ENCODE measurements at regions not wholly inside any gene's neighbourhood (a gene's known extent, or its start where the extent isn't known, plus 50 kb on each side); places are given as distances from the start of the nearest gene placed in this dataset.

DNA sequence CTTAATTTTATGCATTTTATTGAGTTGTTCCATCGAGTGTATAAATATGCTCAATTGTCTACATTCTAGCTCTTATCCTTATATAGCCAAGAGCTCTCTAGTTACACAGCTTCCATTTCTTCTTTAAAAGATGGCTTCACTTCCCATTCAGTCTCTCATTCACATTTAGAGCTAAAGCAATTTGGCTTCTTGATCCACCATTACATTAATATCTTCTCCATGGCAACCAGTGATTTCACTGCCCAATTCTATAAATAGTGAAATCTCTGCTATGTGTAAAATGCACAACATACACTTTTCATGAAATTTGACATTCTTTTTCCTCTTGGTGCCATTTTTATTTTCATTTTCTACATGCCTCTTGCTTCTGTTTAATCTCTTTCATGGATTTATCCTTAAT lies 696.9 kb upstream of the ATXN8OS start:
- DNase-seq: no peak

DNA sequence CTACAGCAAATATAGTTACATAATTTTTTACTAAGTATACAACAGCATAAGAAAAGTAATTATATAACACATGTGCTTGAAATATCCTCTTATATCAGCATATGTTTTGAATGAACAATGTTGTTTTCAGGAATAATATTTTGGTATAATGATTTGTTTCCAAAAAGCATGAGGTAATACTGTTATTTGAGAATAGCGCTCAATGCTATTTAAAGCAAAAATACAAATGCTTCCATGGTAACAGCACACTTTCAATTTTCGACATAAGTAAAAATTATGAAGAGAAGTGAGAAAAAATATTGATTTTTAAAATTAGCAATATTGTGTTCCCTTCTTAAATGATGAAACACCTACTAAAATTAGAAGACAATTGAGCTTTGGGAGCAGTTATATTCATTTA lies 715.9 kb upstream of the ATXN8OS start:
- DNase-seq: no peak

DNA sequence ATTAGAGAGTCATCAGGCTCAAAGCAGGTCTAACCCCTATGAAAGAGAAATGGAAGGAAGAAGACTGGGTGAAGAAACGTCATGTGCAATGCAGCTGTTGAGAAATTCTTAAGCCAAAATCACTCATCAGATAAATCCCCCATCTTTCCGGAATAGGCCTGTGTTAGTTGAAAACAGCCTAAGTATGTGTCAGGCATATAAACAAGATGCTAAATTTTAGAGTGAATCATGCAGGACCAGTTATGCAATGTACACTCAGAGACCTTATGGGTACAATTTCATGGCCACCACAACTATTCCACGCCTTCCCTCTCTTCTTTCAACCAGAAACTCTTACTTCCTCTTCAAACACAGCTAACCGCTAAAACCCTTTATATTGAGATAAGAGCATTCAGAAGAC lies 717.7 kb upstream of the ATXN8OS start:
- no peak for DNase-seq

DNA sequence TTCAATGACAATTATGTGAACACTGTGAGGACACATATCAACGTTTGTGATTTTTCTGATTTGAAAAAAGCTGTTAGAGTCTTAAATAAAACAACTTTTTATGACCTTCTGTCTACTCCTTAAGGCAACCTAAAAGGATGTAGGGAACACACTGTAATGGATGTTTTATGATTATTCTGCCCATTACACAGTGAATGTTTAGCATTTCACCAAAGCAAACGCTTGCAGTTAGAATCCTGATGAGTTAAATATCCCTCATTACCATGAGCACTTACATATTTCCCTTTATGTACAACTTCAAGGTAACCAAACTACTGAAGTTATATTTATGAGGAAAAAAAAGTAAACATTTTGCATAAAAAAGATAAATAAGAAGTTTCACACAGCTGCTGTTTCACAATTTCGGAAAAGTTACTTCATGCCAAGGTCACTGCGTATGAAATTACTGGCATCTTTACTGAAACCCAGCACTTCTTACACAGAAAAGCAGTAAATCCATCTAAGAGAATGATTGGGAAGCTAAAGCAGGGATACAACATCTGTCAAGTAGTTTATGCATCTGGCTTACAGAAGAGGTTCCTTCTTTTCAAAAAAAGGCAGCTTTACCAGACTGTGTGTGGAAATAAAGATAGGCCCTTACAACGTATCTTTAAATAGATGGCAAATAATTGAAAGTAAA lies 733.7 kb upstream of the ATXN8OS start:
- no peak for DNase-seq

- no peak for DNase-seq
Observed at GRCh38 chr13:69363360-69363759, 744.3 kb upstream of the ATXN8OS start.

- no peak for DNase-seq
Observed at GRCh38 chr13:69331245-69331644, 776.4 kb upstream of the ATXN8OS start.

DNA sequence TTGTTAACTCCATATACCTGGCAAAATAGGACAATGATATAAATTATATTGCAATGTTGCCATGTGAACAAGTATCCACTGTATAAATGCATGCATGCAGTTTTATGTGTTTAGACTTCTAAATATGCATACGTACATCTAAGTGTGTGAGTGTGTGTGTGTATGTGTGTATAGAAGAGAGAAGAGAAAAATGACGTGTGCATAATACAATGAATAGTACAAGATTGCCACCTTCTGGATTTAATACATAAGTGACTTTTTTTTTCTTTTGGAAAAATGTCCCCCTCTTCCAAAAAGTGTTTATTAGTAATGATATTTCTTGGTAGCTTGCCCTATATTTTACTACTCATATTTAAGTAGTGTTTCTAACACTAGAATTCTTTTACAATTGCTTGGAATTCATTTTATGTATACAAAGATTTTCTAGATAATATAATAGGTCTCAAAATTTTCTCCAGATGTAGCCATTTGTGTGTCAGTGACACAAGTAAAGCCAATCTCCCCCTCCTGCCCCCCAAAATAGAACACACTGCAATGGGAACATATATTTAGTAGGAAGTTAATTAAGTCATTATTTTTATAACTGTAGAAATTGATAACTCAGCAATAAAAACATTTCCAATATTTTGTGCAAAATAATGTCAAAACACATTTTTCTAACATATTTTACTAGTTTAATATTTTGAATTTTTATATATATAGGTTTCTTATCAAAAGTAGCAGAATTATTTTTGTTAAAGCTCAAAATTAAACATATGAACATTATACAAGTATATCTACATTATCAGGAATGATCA lies 783.3 kb upstream of the ATXN8OS start:
- DNase-seq: no peak

DNA sequence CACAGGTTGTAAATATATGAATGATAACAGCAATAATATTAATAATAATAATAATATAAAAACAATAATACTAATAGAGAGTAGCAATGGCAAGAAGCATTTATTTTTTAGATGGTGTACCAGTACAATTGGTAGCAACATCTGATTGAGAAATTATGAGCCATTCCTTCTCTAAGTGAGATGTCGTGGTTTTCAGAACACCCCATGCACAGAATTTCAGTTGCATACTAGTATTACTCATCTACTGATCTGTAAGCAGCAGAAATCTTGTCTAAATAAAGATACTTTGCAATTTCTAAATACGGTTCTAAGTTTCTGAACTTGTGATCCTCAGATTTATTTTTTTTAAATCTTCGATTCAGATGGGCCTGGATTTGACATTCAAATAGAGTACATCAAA lies 788.0 kb upstream of the ATXN8OS start:
- DNase-seq: no peak

DNA sequence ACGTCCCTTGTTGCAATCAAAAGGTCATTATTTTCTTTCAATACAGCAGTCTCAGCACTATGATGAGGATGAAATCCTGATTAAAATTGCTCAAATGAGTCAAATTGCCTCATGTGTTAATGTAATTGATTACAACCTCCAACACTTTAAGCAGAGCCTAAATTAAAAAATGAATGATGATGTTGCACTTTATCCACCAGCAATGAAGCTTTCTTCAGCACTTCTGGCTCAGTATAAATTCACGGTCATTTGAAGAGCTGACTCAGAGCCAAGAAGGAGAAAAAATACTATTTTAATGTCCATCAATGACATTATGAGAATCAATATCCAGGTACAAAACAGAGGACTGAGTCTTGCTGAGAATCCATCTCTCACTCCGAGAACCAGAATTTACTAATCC lies 792.6 kb upstream of the ATXN8OS start:
- DNase-seq: no peak

DNA sequence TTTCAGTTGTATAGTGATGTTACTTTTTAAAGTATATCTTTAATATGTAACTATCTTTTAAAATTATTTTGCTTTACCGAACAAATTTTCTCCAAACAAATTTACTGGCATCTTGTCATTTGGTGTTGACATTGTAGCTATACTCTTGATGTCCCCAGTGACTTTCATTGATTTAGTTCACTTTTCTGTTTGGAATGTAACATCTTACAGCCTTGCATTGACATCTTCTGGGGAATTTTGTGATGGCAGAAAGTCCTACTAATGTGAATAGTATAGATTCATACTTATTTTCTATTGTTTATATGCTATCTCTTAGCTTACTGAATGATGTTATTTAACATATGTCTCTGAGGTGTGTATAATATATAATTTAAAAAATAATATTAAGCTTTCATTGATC lies 800.9 kb upstream of the ATXN8OS start:
- DNase-seq: no peak

DNA sequence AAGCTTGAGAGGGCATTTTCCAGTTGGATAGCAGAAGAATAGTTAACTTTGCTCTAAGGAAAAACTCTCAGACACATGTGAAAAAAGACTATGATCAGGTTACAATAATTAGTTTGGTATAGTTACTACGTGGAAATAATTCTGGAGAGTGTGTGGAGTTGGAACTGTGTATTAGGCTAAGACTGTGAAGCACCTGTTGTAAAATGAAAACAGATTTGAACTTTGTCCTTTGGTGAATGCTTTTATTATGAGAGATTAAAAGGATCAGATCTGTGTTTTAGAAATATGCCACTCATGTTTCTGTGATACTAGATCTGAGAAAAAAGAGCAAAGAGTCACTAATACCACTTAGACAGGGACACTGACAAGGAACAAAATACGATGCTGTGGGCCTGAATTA lies 807.5 kb upstream of the ATXN8OS start:
- no peak for DNase-seq

DNA sequence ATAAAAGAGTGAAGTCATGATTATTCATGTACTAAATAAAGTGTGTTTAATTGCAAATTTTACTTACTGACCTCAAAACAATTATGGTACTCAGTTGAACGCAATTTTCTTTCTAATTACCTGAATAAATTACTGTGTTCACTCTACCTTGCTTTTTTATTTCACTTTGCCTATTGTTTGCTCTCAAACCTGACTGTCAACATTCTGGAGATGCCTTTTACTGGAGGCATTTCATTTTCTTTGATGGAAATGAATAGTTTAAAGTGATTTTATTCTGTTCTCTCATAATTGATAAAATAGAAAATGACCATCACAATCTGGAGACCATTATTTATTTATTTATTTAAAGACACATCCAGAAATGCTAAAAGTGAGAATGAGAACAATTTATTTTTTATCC lies 811.5 kb upstream of the ATXN8OS start:
- no peak for DNase-seq

- no peak for DNase-seq
Observed at GRCh38 chr13:69292789-69293425, 814.7 kb upstream of the ATXN8OS start.

DNA sequence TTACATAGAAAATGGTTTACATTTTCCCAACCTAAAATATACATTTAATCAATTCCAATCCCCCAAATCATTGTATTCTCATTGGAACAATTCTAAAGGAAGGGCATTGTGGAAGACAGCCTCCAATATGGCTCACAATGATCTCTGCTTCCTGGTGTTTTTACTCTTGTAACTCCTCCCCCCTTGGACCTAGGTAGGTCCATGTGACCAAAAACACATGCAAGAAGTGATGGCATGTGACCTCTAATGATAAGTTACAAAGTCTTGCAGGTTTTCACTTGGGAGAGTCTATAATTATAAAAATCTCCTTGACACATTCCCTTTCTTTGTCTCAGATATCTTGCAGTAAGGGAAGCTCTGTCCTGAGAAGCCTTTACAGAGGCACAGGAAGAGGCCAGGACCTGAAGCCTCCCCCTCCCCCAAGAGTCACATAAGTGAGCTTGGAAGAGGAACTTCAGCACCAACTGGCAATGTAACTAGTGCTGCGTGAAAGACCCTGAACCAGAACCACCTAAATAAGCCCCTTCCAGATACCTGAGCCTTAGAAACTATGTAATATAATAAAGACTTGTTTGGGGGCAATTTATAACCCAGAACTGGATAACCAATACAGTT lies 816.2 kb upstream of the ATXN8OS start:
- no peak for DNase-seq

- DNase-seq: no peak
Observed at GRCh38 chr13:69288026-69288425, 819.6 kb upstream of the ATXN8OS start.

DNA sequence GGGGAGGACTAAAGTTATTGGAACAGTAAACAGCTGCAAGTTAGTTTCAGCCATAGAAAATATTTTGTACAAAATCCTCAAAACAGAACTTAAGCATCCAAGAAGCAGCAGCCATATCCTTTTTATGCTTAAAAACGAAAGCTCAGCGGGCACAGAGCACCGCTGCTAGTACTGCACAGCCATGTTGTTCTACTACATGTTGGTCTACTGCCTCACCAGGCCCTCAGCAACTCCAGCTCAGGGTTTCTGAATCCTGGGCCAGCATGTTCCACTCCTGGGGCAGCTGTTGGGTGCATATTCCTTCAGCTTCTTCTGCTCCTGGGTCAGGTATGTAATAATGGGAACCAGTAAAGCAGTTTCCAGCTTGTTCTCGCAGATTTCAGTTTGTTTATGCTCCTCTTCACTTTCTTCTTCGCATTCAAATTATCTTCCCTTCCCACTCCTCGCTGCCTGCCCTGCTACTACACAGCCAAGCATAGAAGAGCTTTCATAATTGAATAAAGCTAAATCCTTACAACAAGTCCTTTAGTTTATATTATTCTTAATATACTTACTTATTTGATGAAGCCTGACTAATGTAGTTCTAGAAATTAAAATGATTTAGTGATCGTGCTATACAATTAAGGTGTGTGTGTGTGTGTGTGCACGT lies 820.5 kb upstream of the ATXN8OS start:
- no peak for DNase-seq

GRCh38 chr13:69283837-69284236 lies 823.8 kb upstream of the ATXN8OS start:
- no peak for DNase-seq

GRCh38 chr13:69283301-69283700 lies 824.3 kb upstream of the ATXN8OS start:
- DNase-seq: no peak

GRCh38 chr13:69280399-69280798 lies 827.2 kb upstream of the ATXN8OS start:
- no peak for DNase-seq

DNA sequence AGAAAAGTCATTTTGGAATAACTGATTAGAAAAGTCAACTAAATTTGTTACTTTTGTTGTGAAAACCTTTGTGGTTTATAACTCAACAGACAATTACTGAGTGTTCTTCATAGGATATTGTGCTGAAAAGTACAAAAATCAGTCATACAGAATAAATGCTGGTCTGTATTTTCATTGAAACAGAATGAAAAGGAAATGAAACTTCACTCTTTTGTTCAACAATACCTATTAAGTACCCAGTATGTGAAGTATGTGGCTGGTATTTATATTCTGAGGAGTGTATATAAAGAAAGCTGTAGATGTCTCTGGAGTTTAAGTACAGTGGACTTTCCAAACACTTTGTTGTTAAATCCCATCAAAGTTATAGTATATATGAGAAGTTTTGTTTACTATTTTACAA lies 828.4 kb upstream of the ATXN8OS start:
- DNase-seq: no peak

- DNase-seq: no peak
Observed at GRCh38 chr13:69274231-69274630, 833.4 kb upstream of the ATXN8OS start.

DNA sequence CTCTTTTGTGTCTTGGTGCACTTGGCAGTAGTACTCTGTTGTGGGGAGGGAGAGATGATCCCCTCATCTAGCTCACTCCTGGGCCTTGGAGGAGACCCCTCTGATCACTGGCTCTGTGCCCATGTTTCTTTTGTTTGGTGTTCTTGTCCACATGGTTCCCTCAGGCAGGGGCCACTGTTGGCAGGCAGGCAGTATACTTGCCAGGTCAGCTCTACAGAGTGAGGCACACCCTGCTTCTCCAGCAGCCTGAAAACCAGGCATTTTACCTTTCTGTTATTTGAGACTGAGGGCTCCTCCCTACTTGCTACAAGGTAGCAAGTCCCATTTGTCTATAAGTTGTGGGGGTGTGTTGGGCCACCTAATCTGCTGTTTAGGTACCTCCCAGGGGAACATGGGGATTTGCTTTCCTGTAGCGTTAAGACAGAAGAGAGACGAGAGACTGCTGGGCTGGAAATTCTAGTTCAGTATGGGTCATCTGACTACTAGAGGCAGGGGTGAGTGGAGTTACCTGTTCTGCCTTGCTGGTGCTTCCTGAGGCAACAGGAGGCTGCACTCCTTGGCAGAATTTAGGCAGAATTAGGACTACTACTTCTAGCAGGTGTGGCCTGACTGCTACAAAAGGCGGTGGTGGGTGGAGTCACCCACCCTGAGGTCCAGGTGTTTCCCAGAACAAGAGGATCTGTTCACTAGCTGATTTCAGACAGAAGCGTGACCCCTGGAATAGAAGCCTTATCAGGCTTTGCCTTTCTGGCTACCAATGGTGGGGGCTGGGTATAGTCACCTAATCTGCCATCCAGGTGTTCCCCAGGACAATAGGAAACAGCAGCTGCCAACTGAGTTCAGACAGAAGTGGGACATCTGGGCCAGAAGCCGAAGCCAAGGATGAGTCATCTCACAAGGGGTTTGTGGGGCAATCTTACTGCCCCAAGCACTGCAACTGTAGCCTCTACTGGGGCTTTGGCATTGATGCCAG lies 843.0 kb upstream of the ATXN8OS start:
- DNase-seq: no peak

All from left hindlimb (tissue), 1 donor.